Chondrocyte (in vitro differentiated cells): ENCODE measurements at regions not wholly inside any gene's neighbourhood (a gene's known extent, or its start where the extent isn't known, plus 50 kb on each side); places are given as distances from the start of the nearest gene placed in this dataset.

Experiments used
- DNase-seq: peaks from one replicate; pipeline ENCODE4 v3.0.0; 2021; ENCODE audit warnings: mixed read lengths, low spot score
- H3K27ac Mint-ChIP-seq: one replicate; pipeline ENCODE4 v1.8.0; 2021; ENCODE audit warnings: mild to moderate bottlenecking, moderate library complexity, mixed read lengths; ENCODE audit not compliant: unreplicated experiment
- H3K27me3 Mint-ChIP-seq: 2 replicates; pipeline ENCODE4 v1.8.0; 2021; ENCODE audit warnings: low read depth, mixed read lengths
- H3K36me3 Mint-ChIP-seq: 2 replicates; pipeline ENCODE4 v1.8.0; 2021; ENCODE audit warnings: low read depth, mixed read lengths
- H3K4me1 Mint-ChIP-seq: 2 replicates; pipeline ENCODE4 v1.8.0; 2021; ENCODE audit warnings: low read depth, mild to moderate bottlenecking, mixed read lengths
- H3K4me3 Mint-ChIP-seq: one replicate; pipeline ENCODE4 v1.8.0; 2021; ENCODE audit warnings: mild to moderate bottlenecking, moderate library complexity, mixed read lengths; ENCODE audit not compliant: unreplicated experiment
- H3K9me3 Mint-ChIP-seq: 2 replicates; pipeline ENCODE4 v1.8.0; 2021; ENCODE audit warnings: low read depth, mixed read lengths
- CTCF ChIP-seq: fragments of 200-600 bp; sonication (generic); IDR thresholded peaks from 2 replicates; pipeline ENCODE4 v1.5.0; 2021; ENCODE audit warnings: antibody characterized with exemption, mild to moderate bottlenecking, moderate library complexity

- no peaks in the 10 kb centered on the region for H3K27me3 Mint-ChIP-seq
- no peaks in the 10 kb centered on the region for H3K36me3 Mint-ChIP-seq
- TF ChIP-seq CTCF = no peak
- H3K9me3 Mint-ChIP-seq = no peaks in the 10 kb centered on the region
- no peak overlapping the region for H3K27ac Mint-ChIP-seq
- H3K4me3 Mint-ChIP-seq = no peak overlapping the region
- H3K4me1 Mint-ChIP-seq = peaks cover 2% of the 10 kb centered on the region
- DNase-seq = no peak
Measured at GRCh38 chr15:29458361-29458760, 188.7 kb upstream of the NSMCE3 start.

GRCh38 chr15:29457729-29458128 lies 188.1 kb upstream of the NSMCE3 start:
- Mint-ChIP-seq H3K36me3 (no peaks in the 10 kb centered on the region), H3K9me3 (no peaks in the 10 kb centered on the region), H3K4me1 (peaks cover 8% of the 10 kb centered on the region), H3K4me3 (no peak overlapping the region), H3K27ac (no peak overlapping the region), H3K27me3 (no peaks in the 10 kb centered on the region)
- no peak for TF ChIP-seq CTCF
- DNase-seq = no peak

GRCh38 chr15:29456964-29457363 lies 187.3 kb upstream of the NSMCE3 start:
- no peak for TF ChIP-seq CTCF
- DNase-seq = no peak
- Mint-ChIP-seq H3K27me3 (no peaks in the 10 kb centered on the region), H3K4me3 (no peak overlapping the region), H3K36me3 (no peaks in the 10 kb centered on the region), H3K9me3 (no peaks in the 10 kb centered on the region), H3K4me1 (peaks cover 10% of the 10 kb centered on the region), H3K27ac (no peak overlapping the region)

GRCh38 chr15:29456255-29456654 lies 186.6 kb upstream of the NSMCE3 start:
- no peak for DNase-seq
- TF ChIP-seq CTCF = no peak
- Mint-ChIP-seq H3K36me3 (no peaks in the 10 kb centered on the region), H3K27me3 (no peaks in the 10 kb centered on the region), H3K27ac (no peak overlapping the region), H3K4me3 (no peak overlapping the region), H3K9me3 (no peaks in the 10 kb centered on the region), H3K4me1 (peaks cover 10% of the 10 kb centered on the region)

- peaks cover 10% of the 10 kb centered on the region for H3K4me1 Mint-ChIP-seq
- DNase-seq = no peak
- H3K36me3 Mint-ChIP-seq = no peaks in the 10 kb centered on the region
- H3K9me3 Mint-ChIP-seq = no peaks in the 10 kb centered on the region
- TF ChIP-seq CTCF = no peak
- no peak overlapping the region for H3K4me3 Mint-ChIP-seq
- H3K27ac Mint-ChIP-seq = no peak overlapping the region
- H3K27me3 Mint-ChIP-seq = no peaks in the 10 kb centered on the region
Measured at GRCh38 chr15:29455530-29455929, 185.9 kb upstream of the NSMCE3 start.
